ENCODE measurements at regions not wholly inside any gene's neighbourhood (a gene's known extent, or its start where the extent isn't known, plus 50 kb on each side); places are given as distances from the start of the nearest gene placed in this dataset.

GRCh38 chr18:51941999-51942398 lies 398.0 kb upstream of the DCC start:
- TF ChIP-seq CTCF (IDR thresholded peaks at IDR 0.05; ENCODE audit: low read depth, low read length) = no peak

GRCh38 chr18:51943281-51943680 lies 396.7 kb upstream of the DCC start:
- no peaks in the 10 kb centered on the region for H3K36me3 ChIP-seq
- H3K27me3 ChIP-seq = no peaks in the 10 kb centered on the region
- H3K9me3 ChIP-seq (ENCODE audit: low read depth) = no peaks in the 10 kb centered on the region
- DNase-seq (ENCODE audit: low read depth in 1 of 2, low spot score in 1 of 2) = no peak
- H3K27ac ChIP-seq = no peak overlapping the region
- H3K4me1 ChIP-seq (ENCODE audit: low read depth) = no peaks in the 10 kb centered on the region
- no peak for TF ChIP-seq CTCF (IDR thresholded peaks at IDR 0.05; ENCODE audit: low read depth, low read length)
- no peak overlapping the region for H3K4me3 ChIP-seq

More at GRCh38 chr18:51941999-51942398, 398.0 kb upstream of the DCC start:
- no peaks in the 10 kb centered on the region for H3K27me3 ChIP-seq
- no peak overlapping the region for H3K4me3 ChIP-seq
- H3K9me3 ChIP-seq (ENCODE audit: low read depth) = no peaks in the 10 kb centered on the region
- no peak for DNase-seq (ENCODE audit: low read depth in 1 of 2, low spot score in 1 of 2)
- no peak overlapping the region for H3K27ac ChIP-seq
- H3K4me1 ChIP-seq (ENCODE audit: low read depth) = no peaks in the 10 kb centered on the region
- no peaks in the 10 kb centered on the region for H3K36me3 ChIP-seq

GRCh38 chr18:51946946-51947345 lies 393.1 kb upstream of the DCC start:
- no peak for DNase-seq (ENCODE audit: low read depth in 1 of 2, low spot score in 1 of 2)
- no peak for TF ChIP-seq CTCF (IDR thresholded peaks at IDR 0.05; ENCODE audit: low read depth, low read length)
- no peak overlapping the region for H3K4me3 ChIP-seq
- no peaks in the 10 kb centered on the region for H3K4me1 ChIP-seq (ENCODE audit: low read depth)
- H3K27me3 ChIP-seq = no peaks in the 10 kb centered on the region
- H3K36me3 ChIP-seq = no peaks in the 10 kb centered on the region
- H3K27ac ChIP-seq = no peak overlapping the region
- H3K9me3 ChIP-seq (ENCODE audit: low read depth) = no peaks in the 10 kb centered on the region

- no peaks in the 10 kb centered on the region for H3K9me3 ChIP-seq (ENCODE audit: low read depth)
- no peak for TF ChIP-seq CTCF (IDR thresholded peaks at IDR 0.05; ENCODE audit: low read depth, low read length)
- H3K36me3 ChIP-seq = no peaks in the 10 kb centered on the region
- H3K27me3 ChIP-seq = no peaks in the 10 kb centered on the region
- no peaks in the 10 kb centered on the region for H3K4me1 ChIP-seq (ENCODE audit: low read depth)
- no peak overlapping the region for H3K27ac ChIP-seq
- H3K4me3 ChIP-seq = no peak overlapping the region
- no peak for DNase-seq (ENCODE audit: low read depth in 1 of 2, low spot score in 1 of 2)
Measured at GRCh38 chr18:51952844-51953243, 387.2 kb upstream of the DCC start.

- H3K27me3 ChIP-seq = no peaks in the 10 kb centered on the region
Measured at GRCh38 chr18:51953521-51953920, 386.5 kb upstream of the DCC start.

More at GRCh38 chr18:51953521-51953920, 386.5 kb upstream of the DCC start:
- DNase-seq (ENCODE audit: low read depth in 1 of 2, low spot score in 1 of 2) = no peak
- H3K9me3 ChIP-seq (ENCODE audit: low read depth) = no peaks in the 10 kb centered on the region
- H3K36me3 ChIP-seq = no peaks in the 10 kb centered on the region
- H3K4me3 ChIP-seq = no peak overlapping the region
- no peaks in the 10 kb centered on the region for H3K4me1 ChIP-seq (ENCODE audit: low read depth)
- no peak for TF ChIP-seq CTCF (IDR thresholded peaks at IDR 0.05; ENCODE audit: low read depth, low read length)
- H3K27ac ChIP-seq = no peak overlapping the region
